ENCODE measurements at regions not wholly inside any gene's neighbourhood (a gene's known extent, or its start where the extent isn't known, plus 50 kb on each side); places are given as distances from the start of the nearest gene placed in this dataset.

- DNase-seq (ENCODE audit: low spot score) = no peak
- ChIA-PET POLR2A (ENCODE audit: low non-redundant PET) (no interaction called here), CTCF (no interaction called here)
- no peak overlapping the region for H3K27ac ChIP-seq
- TF ChIP-seq, protein P1, sequence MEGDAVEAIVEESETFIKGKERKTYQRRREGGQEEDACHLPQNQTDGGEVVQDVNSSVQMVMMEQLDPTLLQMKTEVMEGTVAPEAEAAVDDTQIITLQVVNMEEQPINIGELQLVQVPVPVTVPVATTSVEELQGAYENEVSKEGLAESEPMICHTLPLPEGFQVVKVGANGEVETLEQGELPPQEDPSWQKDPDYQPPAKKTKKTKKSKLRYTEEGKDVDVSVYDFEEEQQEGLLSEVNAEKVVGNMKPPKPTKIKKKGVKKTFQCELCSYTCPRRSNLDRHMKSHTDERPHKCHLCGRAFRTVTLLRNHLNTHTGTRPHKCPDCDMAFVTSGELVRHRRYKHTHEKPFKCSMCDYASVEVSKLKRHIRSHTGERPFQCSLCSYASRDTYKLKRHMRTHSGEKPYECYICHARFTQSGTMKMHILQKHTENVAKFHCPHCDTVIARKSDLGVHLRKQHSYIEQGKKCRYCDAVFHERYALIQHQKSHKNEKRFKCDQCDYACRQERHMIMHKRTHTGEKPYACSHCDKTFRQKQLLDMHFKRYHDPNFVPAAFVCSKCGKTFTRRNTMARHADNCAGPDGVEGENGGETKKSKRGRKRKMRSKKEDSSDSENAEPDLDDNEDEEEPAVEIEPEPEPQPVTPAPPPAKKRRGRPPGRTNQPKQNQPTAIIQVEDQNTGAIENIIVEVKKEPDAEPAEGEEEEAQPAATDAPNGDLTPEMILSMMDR (conservative IDR thresholded peaks at IDR 0.05; ENCODE audit: low read depth) = no peak
Observed at GRCh38 chr1:30474818-30475200, 248.6 kb downstream of the MATN1 start.

DNA sequence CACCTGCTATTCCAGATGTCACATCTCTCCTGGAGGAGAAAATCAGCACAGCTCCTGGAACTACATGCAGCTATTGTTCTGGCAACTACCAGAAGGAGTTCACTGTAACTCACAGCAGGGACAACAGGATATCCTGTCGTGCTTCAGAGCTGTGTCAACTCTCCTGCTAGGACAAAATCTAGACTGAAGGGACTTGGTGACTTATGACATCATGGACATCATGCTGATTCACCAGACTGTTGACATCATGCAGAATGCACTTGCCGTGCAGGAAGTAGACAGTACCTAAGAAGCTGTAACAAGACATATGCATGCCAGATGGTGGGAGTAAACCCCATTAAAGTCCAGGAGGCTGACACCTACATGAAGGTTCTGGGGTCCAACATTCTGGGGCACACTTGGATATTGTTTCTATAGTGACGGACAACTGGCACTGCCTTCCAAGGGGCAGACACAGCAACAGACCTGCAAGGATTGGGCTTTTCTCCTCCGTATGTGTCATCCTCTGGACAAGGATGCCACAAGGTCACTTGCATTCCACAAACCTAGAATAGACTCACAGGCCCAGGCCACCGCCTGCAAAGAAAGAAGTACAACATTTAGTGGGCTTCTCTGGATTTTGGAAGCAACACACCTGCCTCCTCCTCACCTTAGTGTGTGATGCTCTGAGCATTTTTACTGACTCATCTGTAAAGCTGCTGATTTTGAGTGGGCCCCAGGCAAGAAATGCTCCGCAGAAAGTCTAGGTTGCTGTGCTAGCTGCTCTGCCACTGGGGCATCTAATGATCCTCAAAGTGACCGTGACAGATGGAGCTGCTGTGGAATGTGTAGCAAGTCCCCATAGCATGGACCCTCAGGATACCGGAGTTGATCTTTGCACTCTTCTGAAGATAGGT, 249.2 kb downstream of the MATN1 start:
- ChIA-PET POLR2A (ENCODE audit: low non-redundant PET) (no interaction called here), CTCF (no interaction called here)
- no peak overlapping the region for H3K27ac ChIP-seq
- DNase-seq (ENCODE audit: low spot score) = no peak
- TF ChIP-seq, protein P1 (conservative IDR thresholded peaks at IDR 0.05; ENCODE audit: low read depth) = no peak

DNA sequence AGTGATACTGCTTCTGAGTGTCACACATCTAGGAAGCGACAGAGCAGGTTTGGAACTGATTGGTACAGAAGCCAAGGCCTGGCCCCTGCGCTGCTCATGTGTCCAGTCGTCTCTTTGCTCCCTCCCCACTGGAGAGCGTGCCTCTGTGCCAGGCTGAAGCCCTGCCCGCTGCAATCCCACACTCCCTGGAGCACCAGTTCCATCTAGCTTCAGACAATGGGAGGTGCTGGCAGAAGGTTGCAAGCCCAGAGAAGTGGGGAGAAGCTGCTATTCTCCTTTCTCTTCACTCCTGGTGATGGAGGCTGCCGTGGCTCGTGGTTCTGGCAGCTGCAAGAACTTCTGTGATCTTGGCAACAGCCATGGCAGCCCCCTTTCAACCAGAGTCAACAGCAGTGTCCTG, 250.9 kb downstream of the MATN1 start:
- CTCF ChIA-PET = interaction anchor here (0.6 kb wide), 1 partner anchor 10 kb away, joined by 3 read pairs; no protein-coding TSS in a partner anchor
- TF ChIP-seq, protein P1 (conservative IDR thresholded peaks at IDR 0.05; ENCODE audit: low read depth) = no peak
- DNase-seq (ENCODE audit: low spot score) = no peak
- H3K27ac ChIP-seq = no peak overlapping the region
- POLR2A ChIA-PET (ENCODE audit: low non-redundant PET) = no interaction called here

DNA sequence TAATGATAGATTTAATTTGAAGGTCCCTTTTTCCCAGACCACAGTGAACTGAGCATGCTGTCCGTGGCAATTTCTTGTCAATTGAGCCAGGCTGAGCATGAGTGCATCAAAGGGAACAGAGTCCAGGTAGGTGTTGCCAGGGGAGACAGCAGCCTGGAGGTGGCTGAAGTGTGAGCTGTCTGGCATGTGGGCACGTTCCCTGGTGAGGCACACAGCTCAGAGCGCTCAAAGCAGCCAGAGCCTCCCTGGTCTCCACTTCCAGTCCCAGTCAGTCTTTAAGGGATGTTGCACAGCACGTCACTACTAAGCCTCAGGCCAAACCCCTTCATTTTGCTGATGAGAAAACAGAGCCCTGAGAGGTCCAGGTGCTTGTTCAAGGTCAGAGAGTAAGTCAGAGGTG, 251.4 kb downstream of the MATN1 start:
- ChIA-PET CTCF (interaction anchor here (0.6 kb wide), 1 partner anchor 10 kb away, joined by 5 read pairs; no protein-coding TSS in a partner anchor), POLR2A (ENCODE audit: low non-redundant PET) (no interaction called here)
- no peak overlapping the region for H3K27ac ChIP-seq
- no peak for DNase-seq (ENCODE audit: low spot score)
- TF ChIP-seq, protein P1 (conservative IDR thresholded peaks at IDR 0.05; ENCODE audit: low read depth) = no peak

- H3K27ac ChIP-seq = no peak overlapping the region
- TF ChIP-seq, protein P1 (conservative IDR thresholded peaks at IDR 0.05; ENCODE audit: low read depth) = no peak
- ChIA-PET CTCF (no interaction called here), POLR2A (ENCODE audit: low non-redundant PET) (no interaction called here)
- no peak for DNase-seq (ENCODE audit: low spot score)
Observed at GRCh38 chr1:30471307-30471706, 252.1 kb downstream of the MATN1 start.

GRCh38 chr1:30469426-30469825, 254.0 kb downstream of the MATN1 start:
- POLR2A ChIA-PET (ENCODE audit: low non-redundant PET) = no interaction called here
- CTCF ChIA-PET = no interaction called here
- TF ChIP-seq, protein P1 (conservative IDR thresholded peaks at IDR 0.05; ENCODE audit: low read depth) = no peak
- no peak for DNase-seq (ENCODE audit: low spot score)
- no peak overlapping the region for H3K27ac ChIP-seq

All from RWPE1 (cell line).